PC-3 (cell line): ENCODE measurements at regions not wholly inside any gene's neighbourhood (a gene's known extent, or its start where the extent isn't known, plus 50 kb on each side); places are given as distances from the start of the nearest gene placed in this dataset.

Experiments
- ATAC-seq: fragments of 200-7000 bp; cut with Tn5 transposase; 2 replicates; pipeline ENCODE4 v1.9.1; 2020; ENCODE audit warnings: mild to moderate bottlenecking, moderate library complexity
- BruUV-seq: library from RNA; stranded (reverse); fragments of 400-500 nt; replicated peaks from 2 replicates; lab custom pipeline; 2021; lab: Mats Ljungman, UMichigan
- CTCF ChIA-PET: fragments of 300-600 bp; sonication (Branson Sonifier 250); formaldehyde crosslinking; loops from one replicate; lab custom pipeline; 2022; ENCODE audit warnings: antibody characterized with exemption; lab: Charles Lee
- POLR2A ChIA-PET: fragments of 300-600 bp; sonication (Branson Sonifier 250); formaldehyde crosslinking; loops from one replicate; lab custom pipeline; 2022; ENCODE audit warnings: antibody characterized with exemption; ENCODE audit not compliant: unreplicated experiment; lab: Charles Lee
- DNase-seq: peaks from one replicate; pipeline ENCODE4 v3.0.0-alpha.2; 2015
- H2AFZ ChIP-seq: fragments of 300-600 bp; sonication (generic); 2 replicates; pipeline ENCODE4 v1.6.0; 2016; ENCODE audit warnings: antibody characterized with exemption, low read length
- H3F3A ChIP-seq: fragments of 300-600 bp; sonication (generic); one replicate; pipeline ENCODE4 v1.6.0; 2017; ENCODE audit warnings: antibody characterized with exemption, low read length, control low read depth, mild to moderate bottlenecking; ENCODE audit not compliant: unreplicated experiment
- H3K27ac ChIP-seq: fragments of 300-600 bp; sonication (generic); 2 replicates; pipeline ENCODE4 v1.5.1; 2016; ENCODE audit warnings: mild to moderate bottlenecking, low read length
- H3K27me3 ChIP-seq: fragments of 300-600 bp; sonication (generic); 2 replicates; pipeline ENCODE4 v1.6.1; 2016; ENCODE audit warnings: low read length, mixed read lengths
- H3K36me3 ChIP-seq: fragments of 300-600 bp; sonication (generic); 2 replicates; pipeline ENCODE4 v1.6.1; 2016; ENCODE audit warnings: low read depth, mixed run types, low read length, mixed read lengths
- H3K4me1 ChIP-seq: fragments of 300-600 bp; sonication (generic); 2 replicates; pipeline ENCODE4 v1.5.1; 2016; ENCODE audit warnings: low read length; ENCODE audit not compliant: insufficient read depth
- H3K4me2 ChIP-seq: fragments of 300-600 bp; sonication (generic); 2 replicates; pipeline ENCODE4 v1.6.0; 2016; ENCODE audit warnings: low read length
- H3K4me3 ChIP-seq: fragments of 300-600 bp; sonication (generic); 2 replicates; pipeline ENCODE4 v1.5.1; 2016; ENCODE audit warnings: mild to moderate bottlenecking, low read length, mixed read lengths
- H3K79me2 ChIP-seq: fragments of 300-600 bp; sonication (generic); 2 replicates; pipeline ENCODE4 v1.6.1; 2017; ENCODE audit warnings: low read length, mixed read lengths
- H3K9ac ChIP-seq: fragments of 300-600 bp; sonication (generic); 2 replicates; pipeline ENCODE4 v1.6.0; 2016; ENCODE audit warnings: mild to moderate bottlenecking, low read length
- H3K9me2 ChIP-seq: fragments of 300-600 bp; sonication (generic); replicated peaks from 2 replicates; pipeline ENCODE4 v1.6.1; 2016; ENCODE audit warnings: mixed run types, low read length, mixed read lengths
- H3K9me3 ChIP-seq: fragments of 300-600 bp; sonication (generic); 2 replicates; pipeline ENCODE4 v1.6.1; 2016; ENCODE audit warnings: low read length, mixed read lengths
- H4K20me1 ChIP-seq: fragments of 300-600 bp; sonication (generic); 2 replicates; pipeline ENCODE4 v1.6.1; 2016; ENCODE audit warnings: low read length, mixed read lengths
- EZH2 ChIP-seq: fragments of 300-600 bp; sonication (generic); IDR thresholded peaks from one replicate; pipeline ENCODE4 v1.6.1; 2017; ENCODE audit warnings: antibody characterized with exemption, mild to moderate bottlenecking, low read length; ENCODE audit not compliant: unreplicated experiment
- EZH2phosphoT487 ChIP-seq: fragments of 300-600 bp; sonication (generic); IDR thresholded peaks from 2 replicates; pipeline ENCODE4 v1.6.1; 2018; ENCODE audit warnings: mild to moderate bottlenecking, antibody characterized with exemption, low read length, borderline replicate concordance
- intact Hi-C: fragments of 100-400 bp; cut with micrococcal nuclease; formaldehyde crosslinking; loops from 2 replicates; pipeline ENCODE4 v1.9.0; 2023
- TF ChIP-seq, protein P1 (sequence below): fragments of 300-600 bp; sonication (generic); conservative IDR thresholded peaks from 2 replicates; pipeline ENCODE4 v1.5.1; 2017; ENCODE audit warnings: antibody characterized with exemption, low read depth, mild to moderate bottlenecking, low read length

DNA sequence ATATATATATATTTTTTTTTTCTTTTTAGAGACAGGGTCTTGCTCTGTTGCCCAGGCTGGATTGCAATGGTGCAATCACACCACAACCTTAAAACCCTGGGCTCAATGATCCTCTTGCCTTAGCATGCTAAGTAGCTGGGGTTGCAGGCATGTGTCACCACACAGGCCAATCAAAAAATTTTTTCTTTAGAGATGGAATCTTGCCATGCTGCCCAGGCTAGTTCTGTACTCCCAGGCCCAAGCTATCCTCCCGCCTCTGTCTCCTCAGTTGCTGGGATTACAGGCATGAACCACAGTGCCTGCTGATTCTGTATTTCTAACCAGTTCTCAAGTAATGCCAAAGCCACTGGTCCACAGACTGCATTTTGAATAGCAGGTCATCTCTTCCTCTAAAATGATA is 291.3 kb upstream of the ZPLD1 start:
- no peaks in the 10 kb centered on the region for H4K20me1 ChIP-seq
- no peak overlapping the region for H3K27ac ChIP-seq
- no peaks in the 10 kb centered on the region for H3K27me3 ChIP-seq
- BruUV-seq: no TSS peak
- H3K79me2 ChIP-seq: no peaks in the 10 kb centered on the region
- TF ChIP-seq, protein P1, sequence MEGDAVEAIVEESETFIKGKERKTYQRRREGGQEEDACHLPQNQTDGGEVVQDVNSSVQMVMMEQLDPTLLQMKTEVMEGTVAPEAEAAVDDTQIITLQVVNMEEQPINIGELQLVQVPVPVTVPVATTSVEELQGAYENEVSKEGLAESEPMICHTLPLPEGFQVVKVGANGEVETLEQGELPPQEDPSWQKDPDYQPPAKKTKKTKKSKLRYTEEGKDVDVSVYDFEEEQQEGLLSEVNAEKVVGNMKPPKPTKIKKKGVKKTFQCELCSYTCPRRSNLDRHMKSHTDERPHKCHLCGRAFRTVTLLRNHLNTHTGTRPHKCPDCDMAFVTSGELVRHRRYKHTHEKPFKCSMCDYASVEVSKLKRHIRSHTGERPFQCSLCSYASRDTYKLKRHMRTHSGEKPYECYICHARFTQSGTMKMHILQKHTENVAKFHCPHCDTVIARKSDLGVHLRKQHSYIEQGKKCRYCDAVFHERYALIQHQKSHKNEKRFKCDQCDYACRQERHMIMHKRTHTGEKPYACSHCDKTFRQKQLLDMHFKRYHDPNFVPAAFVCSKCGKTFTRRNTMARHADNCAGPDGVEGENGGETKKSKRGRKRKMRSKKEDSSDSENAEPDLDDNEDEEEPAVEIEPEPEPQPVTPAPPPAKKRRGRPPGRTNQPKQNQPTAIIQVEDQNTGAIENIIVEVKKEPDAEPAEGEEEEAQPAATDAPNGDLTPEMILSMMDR: no peak
- TF ChIP-seq EZH2: no peak
- no peak for TF ChIP-seq EZH2phosphoT487
- no peak overlapping the region for H3K4me2 ChIP-seq
- H3K9me3 ChIP-seq: no peaks in the 10 kb centered on the region
- no peaks in the 10 kb centered on the region for H3K9me2 ChIP-seq
- ATAC-seq (no peak), DNase-seq (no peak)
- POLR2A ChIA-PET: no interaction called here
- no peaks in the 10 kb centered on the region for H3F3A ChIP-seq
- no peak overlapping the region for H3K9ac ChIP-seq
- H2AFZ ChIP-seq: no peak overlapping the region
- H3K36me3 ChIP-seq: no peaks in the 10 kb centered on the region
- intact Hi-C loops: no loop called here
- CTCF ChIA-PET: no interaction called here
- no peak overlapping the region for H3K4me3 ChIP-seq
- no peaks in the 10 kb centered on the region for H3K4me1 ChIP-seq

DNA sequence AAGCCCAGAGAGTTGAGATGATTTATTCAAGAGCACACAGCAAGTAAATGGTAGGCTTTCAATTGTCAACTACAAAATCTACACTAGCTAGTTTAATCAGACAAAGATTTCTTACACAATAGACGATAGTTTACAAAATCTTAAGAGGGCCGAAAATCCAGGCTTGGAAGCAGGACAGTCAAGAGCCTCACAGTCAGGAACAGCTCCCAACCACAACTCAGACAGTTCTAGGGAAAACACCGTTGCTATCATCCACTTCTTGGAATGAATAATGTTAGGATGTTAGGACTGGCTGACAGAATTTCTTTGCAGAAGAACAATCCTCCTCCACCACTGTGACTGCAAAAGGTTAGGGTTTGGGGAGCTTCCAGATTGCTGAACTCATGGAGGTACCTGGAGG is 290.8 kb upstream of the ZPLD1 start:
- Histone ChIP-seq H3K9me3 (no peaks in the 10 kb centered on the region), H3K9ac (no peak overlapping the region), H3K4me3 (no peak overlapping the region), H3K4me1 (no peaks in the 10 kb centered on the region), H3F3A (no peaks in the 10 kb centered on the region), H3K79me2 (no peaks in the 10 kb centered on the region), H4K20me1 (no peaks in the 10 kb centered on the region), H3K36me3 (no peaks in the 10 kb centered on the region), H3K9me2 (no peaks in the 10 kb centered on the region), H3K27me3 (no peaks in the 10 kb centered on the region), H3K27ac (no peak overlapping the region), H2AFZ (no peak overlapping the region), H3K4me2 (no peak overlapping the region)
- CTCF ChIA-PET: no interaction called here
- no peak for TF ChIP-seq EZH2phosphoT487
- TF ChIP-seq EZH2: no peak
- TF ChIP-seq, protein P1: no peak
- DNase-seq (no peak), ATAC-seq (no peak)
- no TSS peak for BruUV-seq
- intact Hi-C loops: no loop called here
- POLR2A ChIA-PET: no interaction called here

DNA sequence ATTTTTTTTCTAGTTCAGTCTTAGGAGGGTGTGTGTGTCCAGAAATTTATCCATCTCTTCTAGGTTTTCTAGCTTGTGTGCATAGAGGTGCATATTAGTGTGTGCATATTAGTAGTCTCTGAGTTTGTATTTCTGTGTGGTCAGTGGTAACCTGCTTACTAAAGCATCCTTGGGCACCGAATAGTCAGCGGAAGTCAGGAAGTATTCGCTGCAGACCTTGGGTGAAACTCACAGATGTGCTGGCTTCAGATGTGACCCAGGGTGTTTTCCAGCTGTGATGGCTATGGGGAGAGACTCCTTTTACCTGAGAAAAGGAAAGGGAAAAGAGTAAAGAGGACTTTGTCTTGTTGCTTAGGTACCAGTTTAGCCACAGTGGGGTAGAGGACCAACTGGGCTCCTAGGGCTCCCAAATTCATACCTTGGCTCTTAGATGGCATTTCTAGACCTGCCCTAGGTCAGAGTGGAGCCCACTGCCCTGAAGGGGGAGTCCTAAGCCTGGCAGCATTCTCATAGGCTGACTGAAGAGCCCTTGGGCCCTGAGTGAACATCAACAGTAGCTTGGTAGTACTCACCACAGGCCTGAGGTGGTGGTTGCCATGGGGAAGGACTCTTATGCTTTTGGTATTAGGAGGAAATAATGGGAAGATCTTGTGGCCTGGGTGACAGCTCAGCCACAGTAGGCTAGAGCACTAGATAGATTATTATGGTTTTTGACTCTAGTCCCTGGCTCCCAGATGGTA is 286.0 kb upstream of the ZPLD1 start:
- BruUV-seq: no TSS peak
- Histone ChIP-seq H3K9ac (no peak overlapping the region), H3K9me2 (no peaks in the 10 kb centered on the region), H3K36me3 (no peaks in the 10 kb centered on the region), H3K79me2 (no peaks in the 10 kb centered on the region), H3K27me3 (no peaks in the 10 kb centered on the region), H4K20me1 (no peaks in the 10 kb centered on the region), H3K4me2 (no peak overlapping the region), H3K4me3 (no peak overlapping the region), H3K4me1 (no peaks in the 10 kb centered on the region), H2AFZ (no peak overlapping the region), H3K27ac (no peak overlapping the region), H3F3A (no peaks in the 10 kb centered on the region), H3K9me3 (0 out of 2 replicates have a peak, but pooled peaks cover under 1% of the 10 kb centered on the region)
- CTCF ChIA-PET: no interaction called here
- no peak for DNase-seq
- POLR2A ChIA-PET: no interaction called here
- ATAC-seq: no peak
- intact Hi-C loops: no loop called here
- TF ChIP-seq, protein P1: no peak
- no peak for TF ChIP-seq EZH2phosphoT487
- TF ChIP-seq EZH2: no peak
